Medulla oblongata (tissue), 1 donor: ENCODE measurements at regions not wholly inside any gene's neighbourhood (a gene's known extent, or its start where the extent isn't known, plus 50 kb on each side); places are given as distances from the start of the nearest gene placed in this dataset.

Experiments
- DNase-seq: peaks from one replicate; pipeline ENCODE4 v3.0.0-alpha.2; 2015; ENCODE audit errors: extremely low spot score

DNA sequence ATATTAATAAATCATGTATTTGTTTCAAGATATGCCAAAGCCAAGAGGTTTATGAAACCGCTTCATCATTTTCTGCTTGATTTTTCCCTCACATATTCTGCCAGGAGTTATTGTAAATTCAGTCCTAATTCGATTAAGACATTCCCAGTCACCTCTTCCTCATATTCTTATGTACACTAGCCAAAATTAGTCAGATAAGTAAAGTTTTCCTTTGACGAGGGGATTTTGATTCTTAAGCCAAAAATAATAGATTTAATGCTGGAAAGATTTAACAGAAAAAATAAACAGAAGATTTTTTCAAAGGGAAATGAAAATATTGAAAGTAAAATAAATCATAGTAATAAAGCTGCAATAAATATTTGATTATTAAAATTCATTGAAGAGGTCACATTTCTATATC is 51.0 kb upstream of the VEGFC start:
- DNase-seq: no peak

DNA sequence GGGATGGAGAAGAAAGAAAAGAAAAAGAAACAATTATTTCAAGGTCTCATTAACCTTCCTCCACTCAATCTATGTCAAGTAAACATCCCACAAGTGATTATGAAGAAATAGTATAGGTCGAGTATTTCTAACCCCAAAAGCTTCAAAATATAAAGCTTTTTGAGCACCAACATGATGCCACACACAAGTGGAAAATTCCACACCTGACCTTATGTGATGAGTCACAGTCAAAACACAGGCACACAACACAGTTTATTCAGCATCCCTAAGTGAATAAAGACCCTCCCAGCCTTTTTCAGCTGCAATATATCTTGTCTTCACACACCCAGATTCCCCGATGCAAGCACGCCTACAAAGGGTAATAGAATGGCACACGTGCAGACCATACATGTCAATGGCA is 51.7 kb upstream of the VEGFC start:
- DNase-seq: no peak

DNA sequence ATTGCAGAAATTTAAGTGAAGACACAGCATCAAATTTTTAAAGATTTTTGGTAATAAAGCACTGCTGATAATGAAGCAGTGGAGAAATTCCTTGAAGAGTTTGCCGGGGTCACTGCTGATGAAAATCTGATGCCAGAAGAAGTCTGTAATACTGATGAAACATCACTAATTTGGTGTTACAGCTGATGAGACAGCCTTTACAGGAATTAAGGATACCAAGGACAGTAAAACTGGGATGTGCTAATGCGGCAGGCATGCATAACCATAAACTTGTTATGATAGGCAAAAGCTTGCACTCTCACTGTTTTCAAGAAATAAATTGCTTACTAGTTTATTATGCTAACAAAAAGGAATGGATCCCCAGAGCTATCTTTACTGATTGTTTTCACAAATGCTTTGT is 52.9 kb upstream of the VEGFC start:
- DNase-seq: no peak

DNA sequence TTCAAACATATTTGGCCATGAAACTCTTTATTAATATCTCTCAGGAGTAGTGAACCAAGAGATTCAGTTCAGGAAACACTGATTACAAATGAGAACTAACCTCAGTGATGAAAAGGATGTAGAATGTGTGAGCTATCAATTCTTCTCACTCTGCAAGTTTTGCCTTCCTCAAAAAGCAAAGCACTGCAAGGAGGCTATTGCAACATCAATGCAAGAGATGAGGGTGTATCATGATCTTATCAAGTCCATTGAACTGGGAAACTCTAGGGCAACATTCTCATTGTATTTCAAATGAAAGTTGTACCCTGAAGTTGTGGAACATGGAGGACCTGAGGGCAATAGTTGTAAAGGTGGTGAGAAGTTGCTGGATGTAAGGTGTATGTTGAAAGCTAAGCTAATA is 56.4 kb upstream of the VEGFC start:
- no peak for DNase-seq

DNA sequence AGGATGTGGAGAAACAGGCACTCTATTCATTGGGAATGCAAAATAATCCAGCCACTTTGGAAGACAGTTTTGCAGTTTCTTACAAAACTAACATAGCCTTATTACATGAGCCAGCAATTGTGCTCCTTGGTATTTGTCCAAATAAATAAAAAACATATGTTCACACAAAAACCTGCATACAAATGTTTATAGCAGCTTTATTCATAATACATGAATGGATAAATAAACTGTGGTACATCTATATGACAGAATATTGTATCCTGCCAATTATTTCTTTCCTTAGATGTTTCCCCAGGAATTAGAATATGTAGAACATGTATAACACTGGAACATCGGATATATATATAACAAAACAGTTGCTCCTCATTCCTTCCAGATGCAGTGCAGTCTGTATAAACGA is 57.7 kb upstream of the VEGFC start:
- DNase-seq: no peak

DNA sequence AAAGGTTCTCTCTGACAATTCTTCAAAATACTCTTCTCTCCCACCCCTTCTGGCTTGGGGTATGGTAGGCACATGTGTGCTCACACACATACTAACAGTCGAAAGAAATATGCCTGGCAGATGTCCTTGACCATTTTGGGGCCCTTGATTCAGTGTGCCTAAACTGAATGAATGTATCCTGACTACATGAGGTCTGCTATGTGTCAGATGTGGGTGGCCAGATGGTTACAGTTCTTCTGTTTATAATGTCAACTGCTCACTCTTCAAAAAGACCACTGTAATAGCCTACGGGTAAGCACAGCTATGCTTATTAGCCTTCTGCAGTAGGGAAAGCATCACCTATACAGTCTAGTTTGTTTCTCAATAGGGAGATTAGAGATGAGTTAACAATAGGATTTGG is 63.7 kb upstream of the VEGFC start:
- no peak for DNase-seq

DNA sequence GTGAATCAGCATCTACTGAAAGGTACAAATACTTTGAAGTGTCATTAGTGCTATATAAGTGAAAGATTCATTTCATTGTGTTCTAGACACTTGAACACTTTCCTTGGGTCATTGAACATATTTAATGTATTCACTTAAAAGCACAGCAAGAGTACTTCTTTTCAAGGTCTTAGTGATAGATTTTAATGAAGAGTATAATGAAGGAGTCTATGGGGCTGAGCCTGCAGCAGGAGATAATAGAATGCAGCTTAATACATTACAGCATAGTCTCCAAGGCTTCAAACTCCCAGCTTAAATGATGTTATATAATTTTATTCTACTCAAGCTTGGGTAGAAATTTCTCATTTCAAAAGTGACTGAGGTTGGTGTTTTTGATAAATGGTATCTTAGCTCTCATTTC is 66.1 kb upstream of the VEGFC start:
- no peak for DNase-seq

DNA sequence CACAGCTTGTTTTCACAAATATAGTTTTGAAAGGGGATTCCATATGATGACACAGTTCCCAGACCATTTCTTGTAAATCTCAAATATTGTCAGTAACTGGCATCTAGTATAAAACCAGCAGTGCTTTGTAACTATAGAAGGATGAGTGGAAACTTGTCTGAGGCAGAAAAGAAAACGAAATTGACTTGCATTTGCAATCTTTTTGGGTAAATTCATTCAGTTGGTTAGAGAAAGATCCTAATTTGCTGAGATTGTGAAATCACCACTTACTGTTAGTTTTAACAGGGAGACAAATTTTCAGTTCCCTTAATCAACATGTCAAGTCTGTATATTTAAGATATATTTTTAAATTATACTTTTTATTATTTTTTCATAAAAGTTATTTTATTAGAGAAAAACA is 71.5 kb upstream of the VEGFC start:
- DNase-seq: no peak

DNA sequence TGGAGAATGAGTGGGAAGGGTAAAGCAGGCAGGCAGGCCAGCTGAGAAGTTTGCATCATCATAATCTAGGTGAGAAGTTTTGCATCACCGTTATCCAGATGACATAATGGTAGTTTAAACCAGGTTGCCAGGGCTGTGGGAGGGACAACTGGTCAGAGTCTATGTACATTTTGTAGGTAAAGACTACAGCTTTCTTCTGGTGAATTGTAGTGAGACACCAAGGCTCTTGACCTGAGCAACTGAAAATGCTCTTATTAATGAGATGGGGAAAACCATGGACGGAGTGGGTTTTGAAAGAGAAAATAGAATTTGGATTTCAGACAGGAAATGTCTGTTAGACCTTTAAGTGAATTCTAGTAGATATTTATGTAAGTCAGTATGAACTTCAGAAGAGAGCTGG is 76.0 kb upstream of the VEGFC start:
- no peak for DNase-seq

DNA sequence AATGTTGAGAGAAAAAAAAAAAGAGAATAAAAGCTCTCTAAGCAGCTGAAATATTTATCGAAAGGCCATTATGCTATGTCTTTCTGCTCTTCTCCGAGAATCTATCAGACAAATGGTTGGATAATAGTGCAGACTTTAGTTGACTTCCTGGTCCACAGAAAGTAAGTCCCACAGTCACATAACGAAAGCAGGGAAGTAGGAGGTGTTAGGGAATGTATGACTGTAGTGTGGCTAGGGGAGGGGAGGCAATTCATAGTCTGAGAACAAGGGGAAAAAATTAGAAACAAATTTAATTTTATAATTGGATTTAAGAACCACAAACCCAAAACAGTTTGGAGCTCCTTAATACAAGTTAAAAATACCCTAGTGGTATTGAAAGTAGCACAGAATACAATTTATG is 79.7 kb upstream of the VEGFC start:
- DNase-seq: no peak

DNA sequence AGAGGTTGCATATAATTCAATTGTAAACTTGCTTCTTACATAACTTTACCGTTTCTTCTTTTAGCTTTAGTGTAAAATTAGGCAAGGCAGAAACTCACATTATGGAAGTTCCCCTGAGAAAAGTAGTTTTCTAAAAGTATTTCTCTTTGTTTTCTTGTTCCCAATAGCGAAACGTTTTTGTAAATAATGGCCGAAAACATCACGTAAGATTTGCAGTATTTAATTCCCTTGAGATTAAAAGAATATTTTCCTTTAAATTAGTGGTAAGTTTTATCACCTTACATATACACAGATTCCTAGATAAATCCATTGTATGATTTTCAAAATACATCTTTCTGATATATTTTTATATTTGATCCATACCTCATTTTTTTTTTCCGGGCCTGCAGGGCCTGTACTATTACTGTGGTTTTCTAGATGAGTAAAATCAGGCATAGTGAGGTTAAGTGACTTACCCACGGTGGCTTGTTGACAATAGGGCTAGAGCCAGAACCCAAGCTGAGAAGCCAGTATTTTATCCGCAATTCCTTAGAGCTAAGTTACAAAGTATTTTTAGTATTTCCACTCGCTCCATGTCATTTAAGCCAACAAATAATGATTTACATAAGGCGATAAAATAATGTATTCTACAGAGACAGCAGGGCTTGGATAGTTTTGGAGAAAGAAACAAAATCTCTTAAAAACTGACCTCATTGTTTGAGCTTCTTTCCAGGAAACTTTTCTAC is 82.2 kb upstream of the VEGFC start:
- no peak for DNase-seq

DNA sequence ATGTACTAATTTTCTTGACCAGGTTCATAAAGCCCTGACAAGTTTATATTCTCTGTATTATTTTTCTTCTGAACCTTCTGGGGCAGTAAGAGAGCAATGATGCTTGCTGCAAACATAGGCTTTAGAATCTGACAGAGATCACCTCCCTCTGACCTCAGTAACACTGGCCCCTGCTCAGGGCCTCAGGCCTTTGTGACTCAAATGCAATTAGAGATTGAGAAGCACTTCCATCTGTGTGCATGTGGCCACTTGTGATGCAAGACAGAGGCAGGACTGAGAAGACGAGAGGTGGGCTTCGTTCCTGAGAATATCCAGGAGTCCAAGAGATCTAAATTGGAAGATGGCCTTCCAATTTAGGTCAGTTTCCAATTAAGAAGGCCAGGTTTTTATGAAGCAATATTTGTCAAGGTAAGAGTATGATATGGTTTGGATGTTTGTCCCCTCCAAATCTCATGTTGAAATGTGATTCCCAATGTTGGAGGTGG is 82.8 kb upstream of the VEGFC start:
- DNase-seq: no peak

DNA sequence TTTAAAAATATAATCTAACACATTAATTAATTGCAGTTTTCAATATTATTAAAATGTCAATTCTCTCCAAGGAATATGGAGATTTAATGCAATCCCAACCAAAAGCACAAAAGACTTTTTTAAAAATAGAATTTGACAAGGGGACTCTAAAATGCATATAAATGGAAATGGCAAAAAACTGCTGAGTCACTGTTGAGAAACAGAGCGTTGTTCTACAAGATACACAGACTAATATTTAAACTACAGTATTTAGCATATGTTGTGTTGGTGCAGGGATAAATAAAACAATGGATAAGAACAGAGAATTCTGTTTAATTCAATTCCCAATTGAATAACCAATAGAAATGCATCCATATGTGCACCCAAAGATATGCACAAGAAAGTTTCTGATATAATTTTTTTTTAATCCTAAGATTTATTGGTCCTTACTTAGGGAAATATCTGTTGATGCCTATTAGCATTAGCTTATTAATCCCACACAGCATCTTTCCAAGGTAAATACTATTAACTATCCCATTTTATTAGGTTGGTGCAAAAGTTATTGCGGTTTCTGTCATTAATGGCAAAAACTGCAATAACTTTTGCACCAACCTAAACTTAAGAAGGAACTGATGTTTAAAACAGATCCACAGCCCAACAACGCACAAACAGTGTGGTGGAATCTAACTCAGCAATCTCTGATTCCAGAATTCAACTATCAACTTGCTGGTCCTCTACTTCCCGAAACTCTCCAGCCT is 86.8 kb upstream of the VEGFC start:
- no peak for DNase-seq

DNA sequence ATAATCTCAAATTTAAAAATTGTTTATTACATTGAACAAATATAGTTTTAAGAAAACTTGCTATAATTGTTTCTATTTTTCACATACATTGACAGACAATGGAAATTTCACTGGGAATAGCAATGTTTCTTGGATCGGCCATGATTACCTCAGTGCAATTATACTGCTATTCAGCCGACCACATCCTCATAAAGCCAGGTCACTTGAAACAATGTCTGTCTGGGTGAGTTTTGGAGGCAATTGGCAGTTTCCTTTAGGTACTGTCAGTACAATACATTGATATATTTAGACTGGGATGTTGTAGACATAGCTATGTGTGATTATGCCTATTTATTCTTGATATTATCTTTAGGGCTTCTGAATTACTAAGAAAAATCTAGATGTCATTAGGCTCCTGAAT is 89.5 kb upstream of the VEGFC start:
- DNase-seq: no peak

DNA sequence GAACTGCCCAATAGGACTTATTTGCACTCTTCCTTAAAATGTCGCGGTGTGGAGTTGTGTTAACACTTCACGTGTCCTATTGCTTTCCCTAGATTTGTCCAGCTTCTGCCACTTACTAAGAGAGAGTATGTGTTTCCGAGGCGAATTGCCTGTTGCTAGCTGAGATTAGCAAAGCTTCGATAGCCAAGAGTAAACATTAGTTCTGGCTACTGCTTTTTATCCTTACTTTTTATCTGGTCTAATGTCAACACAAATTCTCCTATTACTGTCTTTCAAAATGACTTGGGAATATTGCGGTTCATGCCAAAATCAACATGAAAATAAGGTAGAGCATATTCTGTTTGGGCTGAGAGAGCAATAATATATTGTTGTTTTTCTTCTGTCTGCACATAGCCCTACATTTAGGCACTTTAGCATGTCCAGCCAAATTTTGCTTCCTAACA is 90.4 kb upstream of the VEGFC start:
- no peak for DNase-seq

DNA sequence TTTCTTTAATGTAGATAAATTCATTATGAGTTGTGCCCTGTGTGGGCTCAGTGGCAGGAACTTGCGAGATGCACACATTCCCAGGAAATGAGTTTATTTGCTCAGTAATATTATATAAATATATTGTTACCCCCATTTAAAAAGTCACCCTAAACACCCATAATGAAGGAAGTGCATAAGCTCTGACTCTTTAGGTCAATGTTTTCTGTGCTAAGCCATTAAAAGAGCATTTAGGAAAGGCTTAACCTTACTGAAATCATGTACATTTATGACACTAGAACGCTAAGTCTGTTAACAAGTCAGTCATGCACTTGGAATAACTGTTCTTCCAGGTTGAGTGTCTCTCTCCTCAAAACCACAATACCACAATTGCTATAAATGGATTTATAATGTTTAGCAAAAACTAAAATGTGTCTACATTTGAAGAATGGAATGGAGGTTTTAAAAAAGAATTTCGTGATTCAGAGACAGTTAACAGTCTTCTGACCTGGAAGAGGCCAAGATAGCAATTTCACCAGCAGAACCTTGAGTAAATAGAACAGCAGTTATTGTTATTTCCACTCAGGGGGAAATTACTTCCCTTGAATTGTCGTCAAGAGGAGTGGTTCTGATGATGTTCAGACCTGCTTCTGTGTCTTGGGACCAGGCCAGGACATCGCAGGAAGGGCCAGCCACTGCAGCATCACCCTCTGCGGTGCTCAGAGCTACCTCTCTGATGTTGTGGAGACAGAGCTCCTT is 91.1 kb upstream of the VEGFC start:
- no peak for DNase-seq

DNA sequence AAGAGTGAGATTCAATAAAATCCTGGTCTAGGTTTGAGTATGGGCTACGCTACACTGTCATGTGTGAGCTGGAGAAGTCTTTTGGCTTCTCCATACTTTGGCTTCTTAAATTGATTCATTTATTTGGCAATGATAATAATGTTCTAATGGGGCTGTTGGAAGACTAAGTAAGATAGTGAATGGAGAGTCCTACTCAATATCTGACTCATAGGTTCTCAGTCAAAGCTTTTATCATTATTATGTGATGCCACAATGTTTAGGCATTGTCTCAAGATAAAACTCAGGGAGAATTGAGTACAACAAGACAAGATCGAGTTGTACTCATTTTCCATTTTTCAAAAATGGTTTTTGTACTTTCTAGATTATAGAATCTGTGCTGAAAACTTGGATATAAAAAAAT is 92.5 kb upstream of the VEGFC start:
- no peak for DNase-seq

DNA sequence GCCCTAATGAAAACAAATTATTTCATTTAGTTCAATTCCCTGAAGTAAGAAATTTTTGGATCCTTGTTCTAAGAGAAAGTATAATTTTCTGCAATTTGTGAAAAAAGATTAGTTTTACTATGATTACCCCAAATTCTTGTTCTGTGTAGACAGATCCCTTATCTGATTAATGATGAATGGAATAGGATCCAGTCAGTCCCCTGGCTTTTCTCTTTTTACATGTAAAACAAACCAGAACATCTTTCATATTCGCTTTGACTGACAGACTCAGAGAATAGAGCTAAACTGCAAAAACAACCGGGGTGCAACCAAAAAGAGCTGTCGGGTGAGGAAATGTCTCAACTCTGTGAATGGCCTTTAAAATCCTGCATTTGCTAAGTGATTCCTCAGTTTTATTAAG is 93.4 kb upstream of the VEGFC start:
- DNase-seq: no peak

DNA sequence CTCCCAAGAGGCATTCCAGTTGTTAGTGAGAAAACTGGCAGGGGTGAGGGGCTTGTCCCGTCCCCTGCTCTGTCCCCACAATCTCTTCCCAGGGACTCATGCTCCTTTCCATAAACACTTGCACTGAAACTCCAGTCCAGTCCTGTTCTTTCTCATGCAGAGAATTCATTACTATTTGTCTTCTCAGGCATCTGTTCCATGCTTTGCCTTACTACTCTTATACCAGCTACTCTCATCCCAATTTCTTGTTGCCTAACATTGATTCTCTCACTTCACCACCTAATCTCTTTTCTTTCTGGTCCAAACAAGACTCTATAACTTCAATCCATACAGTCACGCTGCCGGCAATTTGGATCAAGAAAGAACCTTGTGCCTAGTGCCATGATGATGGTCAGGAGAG is 97.1 kb upstream of the VEGFC start:
- no peak for DNase-seq

DNA sequence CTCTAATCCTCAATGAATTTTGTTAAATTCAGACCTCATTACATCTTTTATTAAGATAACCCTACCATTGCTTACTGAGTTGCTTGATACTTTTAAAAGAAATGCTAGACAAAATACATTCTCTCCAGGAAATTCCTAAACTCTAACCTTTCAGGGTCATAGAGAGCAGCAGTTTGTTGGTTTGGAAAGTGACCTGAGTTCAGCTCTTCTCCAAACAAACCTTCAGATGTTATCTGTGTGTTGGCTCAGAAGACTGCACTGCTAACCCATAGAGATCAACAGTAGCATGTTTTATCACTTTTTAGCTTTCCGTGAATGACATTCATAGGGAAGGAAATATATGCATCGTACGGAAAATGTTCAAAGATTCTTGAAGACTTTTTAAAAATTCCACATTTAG is 101.8 kb upstream of the VEGFC start:
- DNase-seq: no peak

DNA sequence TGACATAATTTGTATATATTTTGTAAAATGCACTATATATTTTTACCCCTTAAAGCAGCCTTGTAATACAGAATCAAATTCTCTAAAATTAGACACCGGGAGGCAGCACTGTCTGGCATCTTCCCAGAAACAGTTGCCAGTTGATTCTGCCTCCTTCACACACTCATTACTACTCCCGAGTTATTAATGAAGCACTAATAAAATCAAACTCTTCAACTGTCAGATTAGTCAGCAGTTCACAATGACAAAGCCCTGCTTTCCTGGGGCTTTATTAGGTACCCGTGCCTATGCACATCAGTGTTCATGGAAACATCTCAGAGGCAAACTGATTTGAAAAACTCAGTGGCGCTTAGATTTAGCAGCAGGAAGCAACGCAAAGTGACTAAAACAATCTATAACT is 103.5 kb upstream of the VEGFC start:
- no peak for DNase-seq

DNA sequence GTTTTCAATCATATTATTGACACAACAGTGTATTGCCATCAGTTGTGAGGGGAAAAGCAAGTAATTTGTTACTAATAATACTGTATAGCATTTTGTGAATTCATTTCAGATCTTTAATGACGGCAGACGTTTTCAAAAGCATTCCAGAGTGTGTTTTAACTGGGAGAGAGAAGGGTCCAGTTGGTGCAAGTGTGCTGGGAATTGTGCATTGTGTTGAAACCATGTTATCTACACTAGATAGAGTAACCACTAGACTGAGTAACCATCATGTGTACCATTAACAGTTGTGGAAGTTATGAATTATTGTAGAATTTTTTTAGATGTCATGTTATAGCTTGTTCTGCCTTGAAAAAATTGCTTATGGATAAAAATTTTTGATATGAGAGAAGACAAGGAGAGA is 104.5 kb upstream of the VEGFC start:
- DNase-seq: no peak

DNA sequence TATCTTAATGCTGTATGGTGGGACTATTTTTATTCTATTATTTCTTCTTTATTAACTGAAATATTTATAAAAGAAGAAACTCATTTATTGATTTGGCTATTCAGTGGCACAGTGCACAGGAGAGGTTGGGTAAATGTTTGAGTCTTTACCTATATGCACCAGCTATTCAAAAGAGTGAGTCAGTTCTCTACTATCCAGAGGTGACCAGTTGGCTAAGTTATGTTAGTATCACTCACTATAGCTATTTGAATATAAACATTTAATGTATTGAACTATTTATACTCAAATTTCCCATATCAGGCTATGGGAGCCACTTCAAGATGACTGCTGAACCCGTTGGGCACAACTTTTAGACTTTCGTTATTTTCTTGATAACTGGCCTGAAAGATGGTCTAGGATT is 106.1 kb upstream of the VEGFC start:
- DNase-seq: no peak
